ENCODE measurements at regions not wholly inside any gene's neighbourhood (a gene's known extent, or its start where the extent isn't known, plus 50 kb on each side); places are given as distances from the start of the nearest gene placed in this dataset.

DNA sequence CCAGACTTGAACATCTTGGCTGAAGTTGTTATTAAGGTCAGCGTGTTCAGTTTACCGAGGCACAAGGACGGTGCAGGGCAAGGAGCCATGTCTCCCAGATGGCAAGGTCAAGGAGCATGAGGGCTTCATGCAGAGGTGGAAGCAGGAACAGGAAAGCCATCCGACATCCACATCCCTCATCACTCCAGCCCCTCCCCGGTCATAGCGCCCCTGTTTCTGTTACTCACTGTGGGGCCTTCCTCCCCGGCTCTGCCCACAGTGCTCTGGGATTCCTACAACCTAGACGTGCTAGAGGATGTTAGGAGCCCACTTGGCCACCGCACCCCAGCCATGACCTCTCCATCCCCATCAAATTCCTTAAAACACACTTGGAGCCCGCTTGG, 146.7 kb downstream of the TTLL2 start:
- TF ChIP-seq EZH2 (IDR thresholded peaks at IDR 0.05; ENCODE audit: low read length, unreplicated experiment): no peak
- no peak for TF ChIP-seq CTCF (conservative IDR thresholded peaks at IDR 0.05; ENCODE audit: low read depth, low read length)
- no peak for TF ChIP-seq EZH2phosphoT487 (IDR thresholded peaks at IDR 0.05; ENCODE audit: borderline replicate concordance, low read length)
